ENCODE measurements at regions not wholly inside any gene's neighbourhood (a gene's known extent, or its start where the extent isn't known, plus 50 kb on each side); places are given as distances from the start of the nearest gene placed in this dataset.
"Not testable (repeated sequence)": the region's sequence is repeated elsewhere in the genome, so short reads cannot be mapped to it uniquely, and the experiment has no call there.

DNA sequence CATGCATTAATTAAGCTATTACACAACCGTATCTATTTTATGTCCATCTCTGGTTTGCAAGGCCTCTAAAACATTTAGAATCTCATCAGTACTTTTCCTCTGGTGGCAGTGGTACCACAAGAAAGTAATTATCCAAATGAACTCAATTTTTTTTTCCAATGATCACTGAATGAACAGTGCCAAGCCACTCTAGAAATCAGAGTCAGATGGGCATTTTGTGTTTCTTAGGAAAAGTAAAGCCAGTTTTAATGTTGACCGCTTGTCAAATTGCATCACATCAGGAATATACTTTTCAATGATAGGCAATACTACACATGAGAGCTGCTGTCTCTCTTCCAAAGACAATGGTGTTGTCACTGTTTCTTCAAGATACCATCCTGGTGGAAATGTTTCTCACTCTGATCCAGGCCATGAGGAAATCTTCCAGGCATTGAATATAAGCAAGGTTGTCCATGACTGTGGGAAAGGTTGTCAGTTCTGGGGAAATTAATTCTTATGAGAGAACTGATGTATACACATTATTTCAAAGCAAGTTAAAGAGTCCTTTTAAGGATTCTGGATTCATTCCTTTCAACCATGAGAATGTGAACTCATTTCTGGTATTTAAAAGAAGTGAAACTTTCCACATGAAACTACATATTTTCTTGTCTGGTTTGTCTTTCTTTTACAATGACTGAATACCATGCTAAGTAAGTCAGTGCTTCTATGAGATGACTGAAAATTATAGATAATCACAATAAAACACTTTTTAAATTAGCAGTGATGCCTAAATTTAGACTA is 108.8 kb upstream of the TCF21 start:
- no peaks in the 10 kb centered on the region for H3K36me3 ChIP-seq (ENCODE audit: control insufficient read depth in 2 of 2, insufficient read depth in 2 of 2, low read length in 2 of 2)
- no peak overlapping the region for H3K27ac ChIP-seq (ENCODE audit: low read depth in 2 of 2, low read length in 2 of 2)
- H3K9me3 ChIP-seq (ENCODE audit: control insufficient read depth in 2 of 2, low read length in 2 of 2): no peaks in the 10 kb centered on the region
- H3K9ac ChIP-seq (ENCODE audit: low read depth in 1 of 2, low read length in 2 of 2): no peak overlapping the region
- H3K4me3 ChIP-seq (ENCODE audit: low read length in 2 of 2): no peak overlapping the region
- no peaks in the 10 kb centered on the region for H3K27me3 ChIP-seq (ENCODE audit: control insufficient read depth in 2 of 2, insufficient read depth in 2 of 2, low read length in 2 of 2)
- H3K4me1 ChIP-seq (ENCODE audit: control insufficient read depth in 2 of 2, insufficient read depth in 2 of 2, low read length in 2 of 2): no peaks in the 10 kb centered on the region

DNA sequence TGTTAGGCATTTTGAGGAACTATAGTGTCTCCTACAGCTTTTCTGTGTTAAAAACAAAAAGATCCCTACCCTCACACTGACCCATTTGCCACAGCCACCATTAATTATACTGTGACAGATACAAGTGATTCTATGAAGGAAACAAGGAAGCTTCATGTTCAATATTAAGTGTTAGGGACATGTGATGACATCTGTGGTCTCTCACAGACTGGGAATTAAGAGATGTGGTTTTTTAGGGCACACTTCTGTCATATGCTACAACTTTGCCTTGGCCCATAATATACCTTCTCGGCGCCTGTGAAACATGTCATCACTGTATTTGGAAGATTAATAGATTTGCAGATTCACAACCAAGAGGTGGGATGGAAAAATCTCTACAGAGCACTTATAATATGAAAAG is 102.9 kb upstream of the TCF21 start:
- Histone ChIP-seq H3K4me1 (ENCODE audit: control insufficient read depth in 2 of 2, insufficient read depth in 2 of 2, low read length in 2 of 2) (no peaks in the 10 kb centered on the region), H3K27me3 (ENCODE audit: control insufficient read depth in 2 of 2, insufficient read depth in 2 of 2, low read length in 2 of 2) (no peaks in the 10 kb centered on the region), H3K4me3 (ENCODE audit: low read length in 2 of 2) (no peak overlapping the region), H3K36me3 (ENCODE audit: control insufficient read depth in 2 of 2, insufficient read depth in 2 of 2, low read length in 2 of 2) (no peaks in the 10 kb centered on the region), H3K27ac (ENCODE audit: low read depth in 2 of 2, low read length in 2 of 2) (no peak overlapping the region), H3K9me3 (ENCODE audit: control insufficient read depth in 2 of 2, low read length in 2 of 2) (no peaks in the 10 kb centered on the region), H3K9ac (ENCODE audit: low read depth in 1 of 2, low read length in 2 of 2) (no peak overlapping the region)

GRCh38 chr6:133787122-133787521 is 101.8 kb upstream of the TCF21 start:
- H3K4me1 ChIP-seq (ENCODE audit: control insufficient read depth in 2 of 2, insufficient read depth in 2 of 2, low read length in 2 of 2): no peaks in the 10 kb centered on the region
- H3K27ac ChIP-seq (ENCODE audit: low read depth in 2 of 2, low read length in 2 of 2): no peak overlapping the region
- no peaks in the 10 kb centered on the region for H3K27me3 ChIP-seq (ENCODE audit: control insufficient read depth in 2 of 2, insufficient read depth in 2 of 2, low read length in 2 of 2)
- no peaks in the 10 kb centered on the region for H3K36me3 ChIP-seq (ENCODE audit: control insufficient read depth in 2 of 2, insufficient read depth in 2 of 2, low read length in 2 of 2)
- no peak overlapping the region for H3K9ac ChIP-seq (ENCODE audit: low read depth in 1 of 2, low read length in 2 of 2)
- H3K9me3 ChIP-seq (ENCODE audit: control insufficient read depth in 2 of 2, low read length in 2 of 2): no peaks in the 10 kb centered on the region
- no peak overlapping the region for H3K4me3 ChIP-seq (ENCODE audit: low read length in 2 of 2)

DNA sequence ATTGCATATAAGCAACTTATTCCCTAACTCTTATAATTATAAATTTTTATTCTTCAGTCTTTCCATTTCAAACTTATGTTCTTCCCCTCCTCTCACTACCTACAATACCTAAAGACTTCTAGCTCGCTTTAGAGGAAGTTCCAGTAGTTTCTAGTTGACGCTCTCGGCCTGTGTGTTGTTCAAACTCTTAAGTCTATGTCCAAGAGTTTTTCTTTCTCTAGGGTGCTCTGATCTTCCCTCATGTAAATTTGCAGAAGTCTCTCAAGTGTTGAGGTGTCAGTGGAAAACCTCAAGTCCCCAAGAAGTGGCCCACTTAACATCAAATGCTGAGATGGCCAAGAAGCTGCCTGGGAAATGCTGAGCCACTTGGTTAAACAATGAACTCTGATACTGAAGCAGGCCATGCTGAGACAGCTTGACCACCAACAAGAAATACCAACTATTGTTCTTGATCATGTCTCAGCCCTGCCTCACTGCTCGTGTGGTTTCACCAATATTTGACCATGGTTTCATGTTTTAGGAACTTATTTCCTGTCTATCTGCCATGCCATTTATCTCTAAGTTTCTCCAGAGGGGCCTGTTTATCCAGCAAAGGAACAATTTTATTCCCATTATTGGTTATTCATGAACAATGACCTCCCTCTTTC is 100.9 kb upstream of the TCF21 start:
- Histone ChIP-seq H3K9ac (ENCODE audit: low read depth in 1 of 2, low read length in 2 of 2) (no peak overlapping the region), H3K4me1 (ENCODE audit: control insufficient read depth in 2 of 2, insufficient read depth in 2 of 2, low read length in 2 of 2) (no peaks in the 10 kb centered on the region), H3K36me3 (ENCODE audit: control insufficient read depth in 2 of 2, insufficient read depth in 2 of 2, low read length in 2 of 2) (no peaks in the 10 kb centered on the region), H3K9me3 (ENCODE audit: control insufficient read depth in 2 of 2, low read length in 2 of 2) (no peaks in the 10 kb centered on the region), H3K27ac (ENCODE audit: low read depth in 2 of 2, low read length in 2 of 2) (no peak overlapping the region), H3K4me3 (ENCODE audit: low read length in 2 of 2) (no peak overlapping the region), H3K27me3 (ENCODE audit: control insufficient read depth in 2 of 2, insufficient read depth in 2 of 2, low read length in 2 of 2) (no peaks in the 10 kb centered on the region)

DNA sequence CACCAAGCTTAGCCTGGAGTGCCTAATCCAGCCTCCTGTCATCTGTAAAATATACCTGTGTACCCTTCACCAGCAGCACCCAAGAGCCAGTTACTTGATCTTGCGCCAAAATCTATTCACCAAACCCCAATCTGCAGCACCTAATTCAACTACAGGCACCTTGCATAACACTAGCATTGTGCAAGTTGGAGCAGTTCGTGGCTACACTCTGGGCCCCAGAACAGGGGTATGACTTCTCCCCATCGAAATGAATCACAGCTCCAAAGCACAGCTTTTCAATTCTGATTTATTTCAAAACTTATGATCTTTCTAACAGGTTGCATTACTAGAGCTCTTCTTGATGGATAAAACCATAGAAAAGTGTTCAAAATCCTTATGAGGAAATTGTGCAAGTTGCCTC is 100.4 kb upstream of the TCF21 start:
- no peak overlapping the region for H3K9ac ChIP-seq (ENCODE audit: low read depth in 1 of 2, low read length in 2 of 2)
- H3K4me3 ChIP-seq (ENCODE audit: low read length in 2 of 2): no peak overlapping the region
- H3K9me3 ChIP-seq (ENCODE audit: control insufficient read depth in 2 of 2, low read length in 2 of 2): no peaks in the 10 kb centered on the region
- no peaks in the 10 kb centered on the region for H3K36me3 ChIP-seq (ENCODE audit: control insufficient read depth in 2 of 2, insufficient read depth in 2 of 2, low read length in 2 of 2)
- H3K27ac ChIP-seq (ENCODE audit: low read depth in 2 of 2, low read length in 2 of 2): no peak overlapping the region
- H3K4me1 ChIP-seq (ENCODE audit: control insufficient read depth in 2 of 2, insufficient read depth in 2 of 2, low read length in 2 of 2): no peaks in the 10 kb centered on the region
- H3K27me3 ChIP-seq (ENCODE audit: control insufficient read depth in 2 of 2, insufficient read depth in 2 of 2, low read length in 2 of 2): no peaks in the 10 kb centered on the region

- not testable (repeated sequence) for H3K4me3 ChIP-seq (ENCODE audit: low read length in 2 of 2); H3K27ac ChIP-seq (ENCODE audit: low read depth in 2 of 2, low read length in 2 of 2); H3K36me3 ChIP-seq (ENCODE audit: control insufficient read depth in 2 of 2, insufficient read depth in 2 of 2, low read length in 2 of 2); H3K27me3 ChIP-seq (ENCODE audit: control insufficient read depth in 2 of 2, insufficient read depth in 2 of 2, low read length in 2 of 2); H3K9ac ChIP-seq (ENCODE audit: low read depth in 1 of 2, low read length in 2 of 2); H3K9me3 ChIP-seq (ENCODE audit: control insufficient read depth in 2 of 2, low read length in 2 of 2); H3K4me1 ChIP-seq (ENCODE audit: control insufficient read depth in 2 of 2, insufficient read depth in 2 of 2, low read length in 2 of 2)
Observed at GRCh38 chr6:133789449-133789848, 99.5 kb upstream of the TCF21 start.

DNA sequence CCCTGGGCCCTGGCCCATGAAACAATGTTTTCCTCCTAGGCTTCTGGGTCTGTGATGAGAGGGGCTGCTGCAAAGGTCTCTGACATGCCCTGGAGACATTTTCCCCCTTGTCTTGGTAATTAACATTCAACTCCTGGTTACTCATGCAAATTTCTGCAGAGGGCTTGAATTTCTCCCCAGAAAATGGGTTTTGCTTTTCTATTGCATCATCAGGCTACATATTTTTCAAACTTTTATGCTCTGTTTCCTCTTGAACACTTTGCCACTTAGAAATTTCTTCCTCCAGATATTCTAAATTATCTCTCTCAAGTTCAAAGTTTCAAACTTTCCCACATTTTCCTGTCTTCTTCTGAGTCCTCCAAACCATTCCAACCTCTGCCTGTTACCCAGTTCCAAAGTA is 98.2 kb upstream of the TCF21 start:
- H3K9ac ChIP-seq (ENCODE audit: low read depth in 1 of 2, low read length in 2 of 2); H3K4me3 ChIP-seq (ENCODE audit: low read length in 2 of 2); H3K9me3 ChIP-seq (ENCODE audit: control insufficient read depth in 2 of 2, low read length in 2 of 2); H3K36me3 ChIP-seq (ENCODE audit: control insufficient read depth in 2 of 2, insufficient read depth in 2 of 2, low read length in 2 of 2); H3K27ac ChIP-seq (ENCODE audit: low read depth in 2 of 2, low read length in 2 of 2); H3K27me3 ChIP-seq (ENCODE audit: control insufficient read depth in 2 of 2, insufficient read depth in 2 of 2, low read length in 2 of 2); H3K4me1 ChIP-seq (ENCODE audit: control insufficient read depth in 2 of 2, insufficient read depth in 2 of 2, low read length in 2 of 2): not testable (repeated sequence)

GRCh38 chr6:133795051-133795450 is 93.9 kb upstream of the TCF21 start:
- H3K4me3 ChIP-seq (ENCODE audit: low read length in 2 of 2); H3K4me1 ChIP-seq (ENCODE audit: control insufficient read depth in 2 of 2, insufficient read depth in 2 of 2, low read length in 2 of 2); H3K9me3 ChIP-seq (ENCODE audit: control insufficient read depth in 2 of 2, low read length in 2 of 2); H3K36me3 ChIP-seq (ENCODE audit: control insufficient read depth in 2 of 2, insufficient read depth in 2 of 2, low read length in 2 of 2); H3K27ac ChIP-seq (ENCODE audit: low read depth in 2 of 2, low read length in 2 of 2); H3K9ac ChIP-seq (ENCODE audit: low read depth in 1 of 2, low read length in 2 of 2); H3K27me3 ChIP-seq (ENCODE audit: control insufficient read depth in 2 of 2, insufficient read depth in 2 of 2, low read length in 2 of 2): not testable (repeated sequence)

DNA sequence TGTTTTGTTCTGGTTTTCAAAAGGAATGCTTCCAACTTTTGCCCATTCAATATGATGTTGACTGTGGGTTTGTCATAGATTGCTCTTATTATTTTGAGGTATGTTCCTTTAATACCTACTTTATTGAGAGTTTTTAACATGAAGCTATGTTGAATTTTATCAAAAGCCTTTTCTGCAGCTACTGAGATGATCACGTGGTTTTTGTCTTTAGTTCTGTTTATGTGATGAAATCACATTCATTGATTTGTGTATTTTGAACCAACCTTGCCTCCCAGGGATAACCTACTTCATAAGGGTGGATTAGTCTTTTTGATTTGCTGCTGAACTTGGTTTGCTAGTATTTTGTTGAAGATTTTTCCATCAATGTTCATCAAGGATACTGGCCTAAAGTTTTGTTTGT is 92.7 kb upstream of the TCF21 start:
- Histone ChIP-seq H3K4me3 (ENCODE audit: low read length in 2 of 2) (no peak overlapping the region), H3K4me1 (ENCODE audit: control insufficient read depth in 2 of 2, insufficient read depth in 2 of 2, low read length in 2 of 2) (no peaks in the 10 kb centered on the region), H3K27ac (ENCODE audit: low read depth in 2 of 2, low read length in 2 of 2) (no peak overlapping the region), H3K9me3 (ENCODE audit: control insufficient read depth in 2 of 2, low read length in 2 of 2) (no peaks in the 10 kb centered on the region), H3K36me3 (ENCODE audit: control insufficient read depth in 2 of 2, insufficient read depth in 2 of 2, low read length in 2 of 2) (no peaks in the 10 kb centered on the region), H3K9ac (ENCODE audit: low read depth in 1 of 2, low read length in 2 of 2) (no peak overlapping the region), H3K27me3 (ENCODE audit: control insufficient read depth in 2 of 2, insufficient read depth in 2 of 2, low read length in 2 of 2) (no peaks in the 10 kb centered on the region)

DNA sequence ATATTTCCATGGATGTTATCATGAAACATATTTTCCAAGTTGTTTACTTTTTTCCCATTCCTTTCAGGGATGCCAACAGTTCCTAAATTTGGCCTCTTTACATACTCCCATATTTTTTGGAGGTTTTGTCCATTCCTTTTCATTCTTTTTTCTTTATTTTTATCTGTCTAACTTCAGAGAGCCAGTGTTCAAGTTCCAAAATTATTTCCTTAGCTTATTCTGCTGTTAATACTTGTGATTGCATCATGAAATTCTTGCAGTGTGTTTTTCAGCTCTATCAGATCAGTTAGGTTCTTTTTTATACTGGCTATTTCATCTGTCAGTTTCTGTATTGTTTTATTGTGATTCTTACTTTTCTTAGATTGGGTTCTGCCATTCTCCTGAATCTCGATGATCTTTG is 89.9 kb upstream of the TCF21 start:
- H3K27me3 ChIP-seq (ENCODE audit: control insufficient read depth in 2 of 2, insufficient read depth in 2 of 2, low read length in 2 of 2): no peaks in the 10 kb centered on the region
- H3K27ac ChIP-seq (ENCODE audit: low read depth in 2 of 2, low read length in 2 of 2): no peak overlapping the region
- no peak overlapping the region for H3K4me3 ChIP-seq (ENCODE audit: low read length in 2 of 2)
- H3K9me3 ChIP-seq (ENCODE audit: control insufficient read depth in 2 of 2, low read length in 2 of 2): no peaks in the 10 kb centered on the region
- H3K9ac ChIP-seq (ENCODE audit: low read depth in 1 of 2, low read length in 2 of 2): no peak overlapping the region
- H3K4me1 ChIP-seq (ENCODE audit: control insufficient read depth in 2 of 2, insufficient read depth in 2 of 2, low read length in 2 of 2): no peaks in the 10 kb centered on the region
- no peaks in the 10 kb centered on the region for H3K36me3 ChIP-seq (ENCODE audit: control insufficient read depth in 2 of 2, insufficient read depth in 2 of 2, low read length in 2 of 2)
